H7 (cell line): ENCODE measurements at regions not wholly inside any gene's neighbourhood (a gene's known extent, or its start where the extent isn't known, plus 50 kb on each side); places are given as distances from the start of the nearest gene placed in this dataset.

Source experiments
- DNase-seq: peaks from one replicate; pipeline ENCODE4 v3.0.0; 2012
- H3K27me3 ChIP-seq: 2 replicates; pipeline ENCODE4 v1.6.0; 2011; ENCODE audit warnings: mild to moderate bottlenecking, low read length; ENCODE audit not compliant: control insufficient read depth, insufficient read depth
- H3K36me3 ChIP-seq: replicated peaks from 2 replicates; pipeline ENCODE4 v1.5.1; 2011; ENCODE audit warnings: low read length; ENCODE audit not compliant: control insufficient read depth, insufficient read depth
- H3K4me3 ChIP-seq: 2 replicates; pipeline ENCODE4 v1.5.1; 2011; ENCODE audit warnings: low read depth, mild to moderate bottlenecking, control low read depth, low read length, moderate library complexity; ENCODE audit not compliant: insufficient read depth

DNA sequence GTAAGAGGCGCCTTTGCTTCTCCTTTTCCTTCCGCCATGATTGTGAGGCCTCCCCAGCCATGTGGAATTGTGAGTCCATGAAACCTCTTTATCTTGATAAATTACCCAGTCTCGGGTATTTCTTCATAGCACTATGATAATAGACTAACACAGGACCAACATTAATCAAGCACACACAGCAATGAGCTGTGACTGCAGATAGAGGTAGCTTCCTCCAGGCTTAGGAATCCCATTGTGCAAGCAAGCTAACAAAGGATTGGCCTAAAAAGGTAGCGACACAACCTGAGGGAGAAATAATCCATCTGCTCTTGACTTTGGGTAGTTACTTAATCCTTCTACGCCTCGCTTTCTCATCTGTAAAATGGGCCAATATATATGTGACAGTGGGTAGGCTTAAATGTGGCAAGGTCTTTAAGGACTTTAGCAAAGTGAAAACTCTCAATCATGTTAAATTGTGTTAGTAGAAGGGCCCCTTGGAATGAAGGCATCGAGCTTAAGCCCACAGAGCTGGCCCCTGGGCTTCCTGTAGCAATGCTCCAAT lies 393.6 kb downstream of the SOX9 start:
- DNase-seq = no peak
- Histone ChIP-seq H3K27me3 (no peaks in the 10 kb centered on the region), H3K4me3 (no peak overlapping the region), H3K36me3 (no peaks in the 10 kb centered on the region)

DNA sequence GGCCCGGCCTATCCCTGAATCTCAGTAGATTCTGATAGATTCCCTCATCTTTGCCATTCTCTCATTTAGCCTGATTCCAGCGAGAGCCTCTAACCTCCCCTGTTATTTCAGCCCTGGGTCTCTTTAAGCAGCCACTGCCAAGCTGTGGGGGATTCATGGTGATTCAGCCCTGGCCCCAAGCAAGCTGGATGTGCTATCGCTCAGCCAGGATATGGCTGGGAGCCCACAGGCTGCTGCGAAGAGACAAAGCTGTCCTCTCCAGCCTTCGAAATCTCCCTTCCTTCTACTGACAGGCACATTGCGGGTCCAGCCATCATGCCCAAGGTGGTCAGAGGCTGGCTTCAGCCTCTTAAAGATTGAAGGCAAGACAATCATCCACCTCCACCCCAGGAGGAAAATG lies 394.1 kb downstream of the SOX9 start:
- Histone ChIP-seq H3K4me3 (no peak overlapping the region), H3K36me3 (no peaks in the 10 kb centered on the region), H3K27me3 (no peaks in the 10 kb centered on the region)
- no peak for DNase-seq

DNA sequence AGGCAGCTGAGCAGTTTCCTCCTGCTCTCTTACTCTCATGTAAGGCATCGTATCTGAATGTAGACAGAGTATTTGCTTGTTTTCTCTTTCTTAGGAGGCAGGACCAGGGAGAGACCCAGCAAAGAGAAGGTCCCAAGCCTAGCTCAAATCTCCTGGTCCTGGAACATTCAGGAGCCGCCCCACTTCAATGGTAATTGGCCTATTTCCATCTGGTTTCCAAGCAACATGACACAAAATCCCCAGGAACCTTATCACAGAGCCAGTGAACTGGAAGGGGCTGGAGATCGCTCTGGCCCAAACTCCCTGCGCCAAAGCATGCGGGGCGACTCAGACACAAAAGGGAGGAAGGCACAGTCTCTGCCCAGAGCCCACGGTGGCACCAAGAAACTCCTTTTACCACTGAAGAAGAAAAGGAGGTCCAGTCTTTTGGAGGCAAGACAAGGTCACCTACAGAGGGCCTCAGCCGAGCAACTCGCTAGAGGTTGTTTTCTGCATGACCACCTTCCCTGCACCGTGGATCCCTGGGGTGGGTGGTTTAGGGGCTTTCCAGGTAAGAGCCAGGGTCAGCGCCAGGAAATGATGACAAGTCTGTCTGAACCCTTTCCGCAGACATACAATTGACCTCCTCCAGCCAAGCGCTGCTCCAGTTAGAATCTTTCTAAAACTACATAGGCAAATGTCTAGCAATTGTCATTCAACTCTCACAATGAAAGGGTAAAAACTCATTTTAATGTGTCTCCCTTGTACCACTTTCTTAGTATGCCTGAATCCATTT lies 394.7 kb downstream of the SOX9 start:
- no peaks in the 10 kb centered on the region for H3K27me3 ChIP-seq
- no peak for DNase-seq
- no peak overlapping the region for H3K4me3 ChIP-seq
- no peaks in the 10 kb centered on the region for H3K36me3 ChIP-seq

DNA sequence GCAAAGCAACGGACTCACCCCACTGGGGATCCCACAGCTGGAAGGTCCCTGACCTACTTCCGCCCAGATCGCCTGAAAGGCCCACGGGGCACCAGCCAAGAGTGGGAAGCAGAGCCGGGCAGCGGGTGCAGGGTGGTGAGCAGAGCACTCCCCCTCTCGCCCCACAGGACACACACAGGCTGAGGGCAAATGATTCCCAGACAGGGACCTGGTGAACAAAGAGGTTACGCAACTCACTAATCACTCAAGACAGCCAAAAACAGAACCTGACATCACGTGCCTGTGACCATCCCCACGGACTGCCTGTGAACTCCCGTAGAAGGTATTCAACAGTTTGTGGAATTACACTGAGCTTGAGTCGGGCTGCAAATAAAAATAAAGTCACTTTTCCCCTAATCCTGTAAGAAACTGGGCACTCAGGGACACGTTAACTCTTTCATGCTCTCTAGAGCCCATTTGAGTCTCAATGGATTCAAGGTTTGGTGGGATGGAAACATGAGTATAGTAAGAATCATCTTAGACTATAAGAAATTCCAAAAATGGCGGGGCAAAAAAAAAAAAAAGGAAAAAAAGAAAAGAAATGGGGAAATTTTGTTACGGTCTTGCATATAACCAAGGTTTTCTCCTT lies 396.1 kb downstream of the SOX9 start:
- Histone ChIP-seq H3K36me3 (no peaks in the 10 kb centered on the region), H3K4me3 (no peak overlapping the region), H3K27me3 (no peaks in the 10 kb centered on the region)
- DNase-seq = peak; percentile 60

DNA sequence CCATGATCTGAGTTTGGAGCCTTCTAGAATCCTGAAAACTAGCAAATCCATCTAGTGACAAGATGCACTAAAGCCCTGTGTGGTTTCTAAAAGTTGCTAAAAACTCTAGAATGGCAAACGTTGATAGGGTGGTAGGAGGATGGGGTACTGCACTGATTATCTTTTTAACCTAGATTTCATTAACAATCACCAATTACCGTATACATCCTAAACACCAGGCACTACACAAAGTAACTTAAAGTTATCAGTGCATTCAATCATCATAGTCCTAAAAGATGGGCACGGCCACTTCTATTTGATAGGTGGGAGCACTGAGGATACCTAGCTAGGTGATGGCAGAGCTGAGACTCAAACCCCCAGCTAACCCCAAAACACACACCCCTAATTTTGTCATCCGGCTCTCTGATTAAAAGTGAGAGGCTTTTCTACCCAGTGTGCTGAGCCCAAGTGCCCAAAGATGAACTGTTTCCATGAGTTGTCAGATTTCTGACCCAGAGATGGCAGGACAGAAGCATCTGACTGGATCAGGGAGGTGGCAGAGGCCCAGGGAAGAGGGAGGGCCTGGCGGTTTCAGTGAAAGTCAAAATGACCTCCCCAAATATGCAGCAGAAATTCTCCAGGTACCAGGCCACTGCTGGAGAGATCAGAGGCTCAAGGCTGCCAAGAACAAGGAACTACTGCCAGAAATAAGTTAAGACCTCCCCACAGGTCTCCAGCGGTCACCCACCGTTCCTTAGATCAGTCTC lies 396.8 kb downstream of the SOX9 start:
- no peaks in the 10 kb centered on the region for H3K27me3 ChIP-seq
- H3K36me3 ChIP-seq = no peaks in the 10 kb centered on the region
- no peak for DNase-seq
- H3K4me3 ChIP-seq = no peak overlapping the region

DNA sequence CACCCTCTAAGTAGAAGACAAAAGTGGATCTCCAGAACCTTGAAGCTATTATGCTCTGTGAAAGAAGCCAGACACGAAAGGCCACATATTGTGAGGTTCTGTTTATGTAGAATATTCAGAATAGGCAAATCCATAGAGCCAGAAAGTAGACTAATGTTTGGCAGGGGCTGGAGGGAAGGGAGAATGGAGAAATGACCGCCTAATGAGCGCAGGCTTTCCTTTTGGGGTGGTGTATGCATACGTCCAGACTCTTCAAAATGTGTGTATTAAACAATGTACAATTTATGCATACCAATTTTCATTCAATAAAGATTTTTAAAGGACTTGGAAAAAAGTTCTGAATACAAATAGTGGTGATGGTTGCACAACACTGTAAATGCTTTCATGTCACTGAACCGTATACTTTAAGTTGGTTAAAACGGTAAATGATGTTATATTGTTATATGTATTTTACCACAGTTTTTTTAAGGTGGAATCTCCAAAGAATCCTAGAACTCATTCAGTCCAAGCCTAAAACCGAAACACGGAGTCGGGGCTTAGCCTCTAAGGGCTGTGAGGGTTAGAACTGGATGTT lies 397.4 kb downstream of the SOX9 start:
- Histone ChIP-seq H3K27me3 (no peaks in the 10 kb centered on the region), H3K36me3 (no peaks in the 10 kb centered on the region)

DNA sequence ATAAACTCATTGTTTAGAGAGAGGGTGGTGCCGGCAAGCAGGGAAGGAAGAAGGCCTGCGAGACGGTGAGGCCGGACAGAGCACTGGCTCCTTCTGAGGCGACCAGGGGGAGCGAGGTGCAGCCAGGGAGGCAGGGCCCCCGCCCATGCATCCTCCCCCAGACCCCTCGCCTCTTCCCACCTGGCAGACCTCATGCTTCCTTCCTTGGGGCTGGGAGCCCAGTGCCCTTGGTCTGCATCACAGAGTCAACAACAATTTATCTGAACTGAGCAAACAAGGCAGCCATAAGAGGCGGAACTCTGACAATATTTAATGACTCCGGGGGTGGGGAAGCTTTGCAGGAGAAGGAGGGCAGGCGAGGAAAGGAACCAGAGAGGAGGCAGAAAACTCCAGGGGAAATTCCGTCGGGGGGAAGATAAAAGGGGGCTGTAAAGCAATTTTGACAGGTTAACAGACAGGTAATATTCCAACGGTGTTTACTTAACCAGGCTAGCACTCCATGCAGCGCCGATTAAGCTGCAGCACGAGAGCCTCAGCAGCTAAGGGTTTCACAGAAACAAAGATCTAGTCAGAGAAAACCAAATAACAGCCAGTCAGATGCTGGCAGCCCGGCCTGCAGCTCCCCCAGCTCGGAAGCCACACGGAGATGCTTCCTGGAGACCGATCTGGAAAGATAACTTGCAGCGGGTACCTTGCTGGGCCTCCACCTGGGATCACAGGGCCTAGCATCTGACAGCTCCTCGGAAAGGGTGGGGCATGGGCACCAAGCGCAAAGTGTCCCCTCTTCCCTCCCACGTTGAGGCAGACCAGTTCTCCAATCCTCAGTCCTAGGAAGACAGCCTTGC lies 398.2 kb downstream of the SOX9 start:
- DNase-seq = peak; percentile 57
- Histone ChIP-seq H3K4me3 (no peak overlapping the region), H3K27me3 (no peaks in the 10 kb centered on the region), H3K36me3 (no peaks in the 10 kb centered on the region)

More for the DNA sequence above, 397.4 kb downstream of the SOX9 start:
- DNase-seq = no peak
- H3K4me3 ChIP-seq = no peak overlapping the region

DNA sequence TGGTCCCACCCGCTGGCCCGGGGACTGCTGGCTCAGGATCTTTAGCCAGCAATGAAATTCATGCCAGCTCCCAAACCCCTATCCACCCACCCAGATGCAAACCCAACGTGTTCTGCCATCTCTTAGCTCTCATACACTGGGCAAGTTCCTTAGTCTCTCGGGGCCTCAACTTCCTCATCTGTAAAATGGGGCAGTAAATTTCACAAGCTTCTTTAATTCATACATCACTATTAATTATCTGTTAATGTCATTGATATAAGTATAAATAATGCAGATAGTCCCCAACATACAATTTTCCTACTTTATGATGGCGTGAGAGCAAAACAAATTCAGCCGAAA lies 398.7 kb downstream of the SOX9 start:
- Histone ChIP-seq H3K36me3 (no peaks in the 10 kb centered on the region), H3K4me3 (no peak overlapping the region), H3K27me3 (no peaks in the 10 kb centered on the region)
- no peak for DNase-seq

DNA sequence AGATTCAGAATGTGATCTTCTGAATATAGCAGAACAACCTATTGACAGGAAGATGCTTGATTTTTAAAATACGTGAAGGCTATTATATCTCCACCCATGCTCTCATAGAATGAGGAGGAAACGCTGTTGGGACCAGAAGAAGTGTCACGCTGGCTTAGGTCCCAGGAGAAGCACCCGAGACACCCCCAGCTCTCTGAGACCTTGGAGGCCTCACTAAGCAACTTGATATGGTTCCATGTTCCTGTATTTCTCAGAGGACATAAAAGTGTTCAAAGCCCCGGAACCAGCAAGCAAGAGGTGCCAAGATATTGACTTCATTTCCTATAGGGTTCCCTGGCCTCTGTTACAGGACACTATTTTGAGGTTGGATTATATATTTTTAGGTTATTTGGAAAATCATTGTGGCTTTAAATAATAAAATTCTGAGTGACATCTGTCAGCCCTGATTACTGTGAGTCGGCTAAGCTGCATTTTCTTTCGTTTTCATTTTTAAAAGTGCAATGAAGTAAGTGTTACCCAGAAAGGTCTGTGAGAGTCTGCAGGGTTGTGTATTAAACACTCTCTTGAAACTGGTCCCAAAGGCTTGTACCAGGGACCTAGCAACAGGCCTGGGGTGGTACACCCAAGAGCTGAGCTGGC lies 400.0 kb downstream of the SOX9 start:
- H3K4me3 ChIP-seq = no peak overlapping the region
- H3K27me3 ChIP-seq = no peaks in the 10 kb centered on the region
- no peaks in the 10 kb centered on the region for H3K36me3 ChIP-seq
- DNase-seq = no peak

DNA sequence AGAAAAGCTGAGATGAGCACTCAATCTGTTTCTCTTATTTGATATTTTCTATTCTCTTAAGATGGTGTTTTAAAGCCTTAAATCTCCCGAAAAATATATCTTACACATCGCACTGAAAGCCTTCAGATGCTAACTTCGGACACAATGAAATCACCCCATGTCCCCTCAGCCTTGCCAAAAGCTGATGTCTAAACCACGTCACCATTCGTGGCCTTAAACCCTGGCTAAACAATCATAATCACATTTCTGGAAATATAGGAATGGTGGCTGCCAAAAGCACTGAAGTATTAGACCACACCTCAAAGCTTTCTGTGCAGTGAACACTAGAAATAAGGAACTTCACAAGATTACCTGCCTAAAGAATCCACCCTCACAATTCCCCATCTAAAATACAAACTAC lies 402.7 kb downstream of the SOX9 start:
- H3K36me3 ChIP-seq = no peaks in the 10 kb centered on the region
- DNase-seq = no peak
- no peaks in the 10 kb centered on the region for H3K27me3 ChIP-seq
- H3K4me3 ChIP-seq = no peak overlapping the region

DNA sequence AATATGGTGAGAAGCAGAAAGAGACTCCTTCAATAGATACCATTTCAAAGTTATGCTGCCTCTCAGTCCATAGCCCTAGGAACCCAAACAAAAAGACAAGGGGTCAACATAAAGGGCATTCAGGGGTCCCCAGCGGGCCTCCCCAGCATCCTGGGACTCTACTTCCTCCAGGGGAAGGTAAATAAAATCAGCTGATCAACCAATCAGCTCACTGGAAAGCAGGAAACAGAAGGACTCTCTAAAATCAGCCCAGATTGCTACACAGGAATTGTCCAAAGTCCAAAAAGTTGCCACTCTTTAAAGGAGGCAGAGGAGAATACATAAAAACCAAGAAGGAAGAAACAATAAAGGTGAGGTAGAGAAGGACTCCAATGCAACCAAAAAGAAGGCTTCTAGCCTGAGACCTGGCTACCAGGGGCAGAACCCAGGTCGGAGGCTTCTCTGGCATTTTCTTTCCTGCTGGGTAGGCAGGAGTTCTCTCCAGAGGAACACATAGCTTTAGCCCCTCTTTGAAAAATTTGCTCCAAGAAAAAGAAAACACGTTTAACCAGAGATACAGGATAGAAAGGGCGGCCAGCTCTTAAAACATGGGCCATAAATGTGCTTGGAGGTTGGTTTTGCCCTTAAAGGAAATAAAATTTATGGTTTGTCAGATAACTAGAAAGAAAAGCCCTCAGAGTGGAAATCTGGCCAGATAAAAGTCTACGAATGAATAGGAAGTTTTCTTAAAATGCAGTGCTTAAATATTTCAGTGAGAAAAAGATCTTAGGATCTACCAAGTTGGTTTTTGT lies 404.6 kb downstream of the SOX9 start:
- DNase-seq = no peak
- no peaks in the 10 kb centered on the region for H3K27me3 ChIP-seq
- H3K4me3 ChIP-seq = no peak overlapping the region
- H3K36me3 ChIP-seq = no peaks in the 10 kb centered on the region

DNA sequence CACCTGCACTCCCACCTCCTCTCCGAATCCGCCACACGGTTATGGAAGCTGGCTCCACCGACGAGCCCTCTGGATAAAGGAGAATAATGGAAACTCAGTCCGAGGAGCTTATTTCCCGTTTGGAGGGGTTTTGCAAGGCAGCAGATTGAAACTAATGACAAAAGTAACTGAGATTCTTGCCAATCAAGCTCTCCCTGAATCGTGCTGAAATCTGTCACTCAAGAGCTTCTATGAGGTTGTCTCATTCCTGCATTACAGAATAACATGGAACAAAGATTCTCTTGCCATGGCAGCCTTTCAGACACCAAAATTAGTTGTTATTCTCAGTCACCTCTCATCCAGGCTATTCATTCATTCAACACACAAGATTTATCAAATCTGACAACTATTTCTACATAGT lies 405.9 kb downstream of the SOX9 start:
- Histone ChIP-seq H3K27me3 (no peaks in the 10 kb centered on the region), H3K4me3 (no peak overlapping the region), H3K36me3 (no peaks in the 10 kb centered on the region)
- DNase-seq = no peak

DNA sequence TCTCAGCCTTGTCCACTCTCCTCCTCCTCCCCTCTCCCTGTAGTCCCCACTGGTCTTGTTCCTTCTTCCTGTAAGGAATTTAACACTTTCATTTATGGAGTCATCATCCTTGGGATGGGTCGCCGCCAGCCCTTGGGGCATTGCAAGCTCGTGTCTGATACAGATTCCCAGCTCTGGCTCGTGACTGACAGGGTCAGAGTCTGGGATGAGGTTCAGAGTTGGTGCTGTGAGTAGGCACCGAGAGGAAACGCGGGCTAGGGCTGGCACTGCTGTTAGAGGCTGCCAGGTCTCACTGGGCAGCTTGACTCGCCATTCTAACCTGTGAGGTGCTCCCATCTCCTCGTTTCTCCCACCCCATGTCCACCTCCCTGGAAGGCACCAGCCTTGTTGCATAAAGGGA lies 407.0 kb downstream of the SOX9 start:
- no peaks in the 10 kb centered on the region for H3K36me3 ChIP-seq
- no peak overlapping the region for H3K4me3 ChIP-seq
- no peaks in the 10 kb centered on the region for H3K27me3 ChIP-seq
- no peak for DNase-seq
